ENCODE measurements at regions not wholly inside any gene's neighbourhood (a gene's known extent, or its start where the extent isn't known, plus 50 kb on each side); places are given as distances from the start of the nearest gene placed in this dataset.

DNA sequence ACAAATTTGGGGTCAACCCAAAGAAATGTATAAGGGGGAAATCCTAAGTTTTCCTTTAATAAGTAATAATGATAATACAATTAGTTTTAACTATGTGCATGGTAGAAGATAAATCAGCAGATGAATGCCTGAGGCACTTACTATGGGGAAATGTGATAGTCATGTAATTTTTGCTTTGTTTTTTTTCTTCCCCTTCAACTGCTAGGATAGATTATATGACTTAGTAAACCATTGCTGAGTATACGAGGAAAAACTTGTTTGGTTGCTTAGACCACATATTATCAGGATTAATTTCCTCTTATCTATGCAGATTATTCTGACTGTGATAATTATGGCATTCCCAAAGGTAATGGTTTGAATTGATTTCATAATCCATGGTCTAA is 181.1 kb downstream of the TGFB2 start:
- no peak for DNase-seq (ENCODE audit: low read depth)

DNA sequence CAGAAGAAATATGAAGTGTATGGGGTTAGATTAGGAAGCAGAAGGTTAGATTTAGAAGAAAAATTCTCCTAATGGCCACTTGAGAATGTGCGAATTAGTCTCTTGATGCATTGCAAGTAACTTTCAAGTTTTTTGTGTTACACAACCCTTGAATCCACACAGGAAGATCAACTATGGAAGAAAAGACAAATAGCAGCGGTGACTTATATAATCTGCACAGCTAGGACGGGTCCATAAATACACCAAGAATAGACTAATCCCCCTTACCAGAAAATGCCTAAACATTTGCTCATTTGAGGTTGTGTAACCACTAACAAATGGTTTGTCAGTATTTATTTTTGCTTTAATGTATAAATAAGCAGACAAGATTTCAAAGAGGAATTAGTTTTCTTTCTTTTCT is 182.6 kb downstream of the TGFB2 start:
- DNase-seq (ENCODE audit: low read depth): no peak

- no peak for DNase-seq (ENCODE audit: low read depth)
Observed at GRCh38 chr1:218529646-218530300, 184.6 kb downstream of the TGFB2 start.

DNA sequence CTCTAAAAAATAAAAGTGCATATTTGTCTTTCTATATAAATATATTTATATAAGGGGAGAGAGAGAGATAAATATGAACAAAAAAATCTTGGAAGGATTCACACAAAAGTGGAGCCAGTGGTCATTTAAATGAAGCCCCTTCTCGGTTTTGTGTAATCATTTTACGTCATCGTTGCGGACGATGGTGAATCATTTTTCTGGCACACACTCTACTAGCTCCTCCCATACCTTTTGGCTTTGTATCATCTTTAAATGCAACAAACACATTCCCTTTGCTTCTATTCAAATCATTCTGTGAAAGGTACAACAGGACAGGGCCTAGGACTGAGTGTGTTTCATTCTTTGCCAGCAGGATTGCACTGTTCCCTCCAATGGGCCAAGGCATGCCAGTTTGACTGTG is 186.8 kb downstream of the TGFB2 start:
- no peak for DNase-seq (ENCODE audit: low read depth)

- no peak for DNase-seq (ENCODE audit: low read depth)
Observed at GRCh38 chr1:218536296-218536986, 191.3 kb downstream of the TGFB2 start.

- no peak for DNase-seq (ENCODE audit: low read depth)
Observed at GRCh38 chr1:218537122-218537913, 192.2 kb downstream of the TGFB2 start.

- DNase-seq (ENCODE audit: low read depth): no peak
Observed at GRCh38 chr1:218538341-218538740, 193.2 kb downstream of the TGFB2 start.

- DNase-seq (ENCODE audit: low read depth): no peak
Observed at GRCh38 chr1:218546314-218546713, 201.2 kb downstream of the TGFB2 start.

- DNase-seq (ENCODE audit: low read depth): no peak
Observed at GRCh38 chr1:218547957-218548730, 203.0 kb downstream of the TGFB2 start.

- DNase-seq (ENCODE audit: low read depth): no peak
Observed at GRCh38 chr1:218548764-218549163, 203.6 kb downstream of the TGFB2 start.

GRCh38 chr1:218553197-218553596 is 208.1 kb downstream of the TGFB2 start:
- no peak for DNase-seq (ENCODE audit: low read depth)

- no peak for DNase-seq (ENCODE audit: low read depth)
Observed at GRCh38 chr1:218556016-218556415, 210.9 kb downstream of the TGFB2 start.

GRCh38 chr1:218557731-218558130 is 212.6 kb downstream of the TGFB2 start:
- no peak for DNase-seq (ENCODE audit: low read depth)

DNA sequence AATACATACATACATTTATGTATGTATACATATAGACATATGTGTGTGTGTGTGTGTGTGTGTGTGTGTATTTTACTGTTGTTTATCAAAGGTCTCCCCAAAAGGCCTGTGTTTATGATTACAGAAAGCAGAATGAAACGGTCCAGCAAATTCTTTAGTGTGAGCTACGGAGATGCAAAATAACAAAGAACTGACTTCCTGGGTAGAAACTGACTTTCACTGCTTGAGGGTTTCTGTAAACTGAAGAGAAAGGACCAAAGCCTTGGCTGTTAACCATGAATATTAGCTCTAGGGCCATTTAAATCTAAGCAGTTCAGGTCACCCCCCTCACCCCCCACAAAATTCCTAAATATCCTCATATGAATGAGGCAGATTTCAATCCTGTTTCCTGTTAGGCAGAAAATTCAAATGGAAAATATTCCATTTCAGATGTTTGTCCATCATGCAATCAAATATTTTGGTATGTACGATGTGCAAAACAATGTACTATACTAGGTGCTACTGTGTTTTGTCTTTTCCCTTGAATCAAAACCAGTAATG is 213.2 kb downstream of the TGFB2 start:
- no peak for DNase-seq (ENCODE audit: low read depth)

- no peak for DNase-seq (ENCODE audit: low read depth)
Observed at GRCh38 chr1:218565377-218565776, 220.2 kb downstream of the TGFB2 start.

GRCh38 chr1:218568962-218569550 is 223.9 kb downstream of the TGFB2 start:
- DNase-seq (ENCODE audit: low read depth): no peak

- DNase-seq (ENCODE audit: low read depth): no peak
Observed at GRCh38 chr1:218570456-218570855, 225.3 kb downstream of the TGFB2 start.

DNA sequence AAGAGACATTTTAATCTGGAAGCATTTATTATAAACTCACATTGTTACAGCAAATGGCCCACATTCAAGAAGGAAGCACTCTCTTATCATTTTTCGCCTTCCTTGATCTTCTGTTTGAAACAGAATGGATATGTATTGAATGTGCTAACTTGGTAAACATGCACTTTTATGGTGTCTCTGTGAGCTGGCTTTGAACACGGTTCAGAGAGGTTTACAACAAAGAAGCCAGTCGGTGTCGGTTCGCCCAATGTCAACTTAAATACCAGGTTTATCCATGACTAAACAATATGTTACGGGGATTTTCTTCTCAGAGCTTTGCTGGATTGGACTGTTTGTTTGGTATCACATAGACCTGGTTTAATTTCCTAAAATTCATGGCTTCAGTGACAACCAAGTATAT is 226.4 kb downstream of the TGFB2 start:
- DNase-seq (ENCODE audit: low read depth): no peak

GRCh38 chr1:218572050-218572449 is 226.9 kb downstream of the TGFB2 start:
- DNase-seq (ENCODE audit: low read depth): no peak

GRCh38 chr1:218573925-218574324 is 228.8 kb downstream of the TGFB2 start:
- no peak for DNase-seq (ENCODE audit: low read depth)

GRCh38 chr1:218575079-218575478 is 229.9 kb downstream of the TGFB2 start:
- no peak for DNase-seq (ENCODE audit: low read depth)

DNA sequence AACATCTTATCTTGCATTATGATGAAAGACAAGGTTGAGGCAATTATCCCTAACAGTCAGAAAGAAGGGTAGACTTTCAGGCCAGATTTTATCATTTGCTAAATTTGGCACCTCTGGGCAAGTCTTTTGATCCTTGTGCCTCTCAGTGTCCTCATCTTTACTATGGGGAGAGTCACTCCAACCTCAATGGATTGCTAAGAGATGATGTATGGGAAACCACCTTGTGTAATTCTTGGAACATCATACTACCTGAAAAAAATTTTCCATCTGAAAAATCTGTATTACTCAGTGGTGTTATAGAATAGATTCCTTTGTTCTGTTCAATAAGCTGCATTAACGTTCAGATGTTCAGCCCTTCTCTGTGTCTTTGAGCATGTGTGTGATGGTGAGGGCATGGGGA is 230.7 kb downstream of the TGFB2 start:
- no peak for DNase-seq (ENCODE audit: low read depth)

Data from activated T-helper 9 cell treated with anti-CD3 and anti-CD28 coated beads, Interleukin-2, amount 50 U/mL, for 16 hours (primary cell).